GM12878 (cell line): ENCODE measurements at regions not wholly inside any gene's neighbourhood (a gene's known extent, or its start where the extent isn't known, plus 50 kb on each side); places are given as distances from the start of the nearest gene placed in this dataset.

Experiments
- EP300 ChIP-seq, 2 experiments: fragments of 150-350 bp in 1 of 2; IDR thresholded peaks; 2 replicates each; pipeline ENCODE4 v1.6.1; 2011 to 2012; ENCODE audit warnings: low read depth in 2 of 2, low read length in 2 of 2, borderline replicate concordance in 1 of 2, improper control_type of control experiment in 1 of 2, inconsistent platforms in 1 of 2; ENCODE audit not compliant: control insufficient read depth in 1 of 2
- EZH2 ChIP-seq: IDR thresholded peaks from 2 replicates; pipeline ENCODE4 v1.6.1; 2012; ENCODE audit warnings: low read depth, mild to moderate bottlenecking, control low read depth, inconsistent platforms, low read length, borderline replicate concordance; ENCODE audit not compliant: control insufficient read depth
- KDM1A ChIP-seq: fragments of 200-600 bp; sonication (generic); IDR thresholded peaks from 2 replicates; pipeline ENCODE4 v1.6.1; 2016; ENCODE audit warnings: borderline replicate concordance
- POLR2A ChIP-seq: IDR thresholded peaks from 2 replicates; pipeline ENCODE4 v1.6.1; 2011; ENCODE audit warnings: low read depth, mild to moderate bottlenecking, low read length
- TF ChIP-seq, protein P1 (sequence below): IDR thresholded peaks from 2 replicates; pipeline ENCODE4 v1.6.1; 2012; ENCODE audit warnings: low read depth, low read length, improper control_type of control experiment
- TF ChIP-seq, protein P2 (sequence below), 3 experiments: IDR thresholded peaks in 2 of 3; conservative IDR thresholded peaks in 1 of 3; 2 replicates each; pipeline ENCODE4 v1.5.1; 2011; ENCODE audit warnings: low read depth in 3 of 3, low read length in 3 of 3, mild to moderate bottlenecking in 3 of 3, control low read depth in 2 of 3, moderate library complexity in 2 of 3, inconsistent platforms in 1 of 3, mixed read lengths in 1 of 3; ENCODE audit not compliant: control insufficient read depth in 2 of 3, insufficient read depth in 1 of 3; ENCODE audit errors: extremely low read depth in 1 of 3

- no peak for TF ChIP-seq EP300 (IDR thresholded peaks at IDR 0.05; ENCODE audit: borderline replicate concordance in 1 of 2, control insufficient read depth in 1 of 2, low read depth in 2 of 2, low read length in 2 of 2)
- TF ChIP-seq KDM1A = no peak
- TF ChIP-seq EZH2 = no peak
- TF ChIP-seq, protein P1, sequence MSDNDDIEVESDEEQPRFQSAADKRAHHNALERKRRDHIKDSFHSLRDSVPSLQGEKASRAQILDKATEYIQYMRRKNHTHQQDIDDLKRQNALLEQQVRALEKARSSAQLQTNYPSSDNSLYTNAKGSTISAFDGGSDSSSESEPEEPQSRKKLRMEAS = no peak
- TF ChIP-seq, protein P2, sequence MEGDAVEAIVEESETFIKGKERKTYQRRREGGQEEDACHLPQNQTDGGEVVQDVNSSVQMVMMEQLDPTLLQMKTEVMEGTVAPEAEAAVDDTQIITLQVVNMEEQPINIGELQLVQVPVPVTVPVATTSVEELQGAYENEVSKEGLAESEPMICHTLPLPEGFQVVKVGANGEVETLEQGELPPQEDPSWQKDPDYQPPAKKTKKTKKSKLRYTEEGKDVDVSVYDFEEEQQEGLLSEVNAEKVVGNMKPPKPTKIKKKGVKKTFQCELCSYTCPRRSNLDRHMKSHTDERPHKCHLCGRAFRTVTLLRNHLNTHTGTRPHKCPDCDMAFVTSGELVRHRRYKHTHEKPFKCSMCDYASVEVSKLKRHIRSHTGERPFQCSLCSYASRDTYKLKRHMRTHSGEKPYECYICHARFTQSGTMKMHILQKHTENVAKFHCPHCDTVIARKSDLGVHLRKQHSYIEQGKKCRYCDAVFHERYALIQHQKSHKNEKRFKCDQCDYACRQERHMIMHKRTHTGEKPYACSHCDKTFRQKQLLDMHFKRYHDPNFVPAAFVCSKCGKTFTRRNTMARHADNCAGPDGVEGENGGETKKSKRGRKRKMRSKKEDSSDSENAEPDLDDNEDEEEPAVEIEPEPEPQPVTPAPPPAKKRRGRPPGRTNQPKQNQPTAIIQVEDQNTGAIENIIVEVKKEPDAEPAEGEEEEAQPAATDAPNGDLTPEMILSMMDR (IDR thresholded peaks at IDR 0.05 in 2 of 3, conservative IDR thresholded peaks at IDR 0.05 in 1 of 3; ENCODE audit: control insufficient read depth in 2 of 3, extremely low read depth in 1 of 3, insufficient read depth in 1 of 3, low read depth in 3 of 3, low read length in 3 of 3) = no peak
- TF ChIP-seq POLR2A = no peak
Measured at GRCh38 chr5:107277485-107278125, 393.1 kb downstream of the EFNA5 start.
